ENCODE measurements at regions not wholly inside any gene's neighbourhood (a gene's known extent, or its start where the extent isn't known, plus 50 kb on each side); places are given as distances from the start of the nearest gene placed in this dataset.
A peak's percentile ranks its signal among the peaks of the same experiment; 100 is the strongest.

- DNase-seq (ENCODE audit: low read depth) = no peak
Observed at GRCh38 chrX:39144323-39144722, 343.1 kb downstream of the MID1IP1 start.

GRCh38 chrX:39144956-39145355 is 343.7 kb downstream of the MID1IP1 start:
- DNase-seq (ENCODE audit: low read depth) = no peak

GRCh38 chrX:39145859-39146258 is 344.6 kb downstream of the MID1IP1 start:
- no peak for DNase-seq (ENCODE audit: low read depth)

GRCh38 chrX:39149761-39150160 is 348.5 kb downstream of the MID1IP1 start:
- peak; percentile 48 for DNase-seq (ENCODE audit: low read depth)

DNA sequence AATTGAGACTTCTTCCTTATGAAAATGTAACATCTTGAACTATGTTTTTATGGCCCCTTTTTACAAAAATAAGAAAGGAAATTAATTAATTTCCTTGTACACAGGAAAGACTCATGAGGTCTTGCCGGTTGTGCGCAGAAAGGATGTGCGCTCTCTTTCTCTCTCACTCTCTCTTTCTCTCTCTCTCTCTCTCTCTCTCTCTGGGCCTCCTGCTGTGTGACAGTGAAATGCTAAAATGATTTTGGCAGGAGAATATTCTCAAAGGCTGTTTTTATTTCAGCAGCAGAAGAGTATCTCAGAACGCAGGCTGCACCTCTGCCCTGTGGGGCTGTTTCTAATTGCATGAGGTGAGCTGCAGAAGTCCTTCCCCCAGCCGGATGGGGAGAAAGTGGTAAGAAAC is 349.0 kb downstream of the MID1IP1 start:
- no peak for DNase-seq (ENCODE audit: low read depth)

GRCh38 chrX:39150621-39151020 is 349.4 kb downstream of the MID1IP1 start:
- DNase-seq (ENCODE audit: low read depth) = no peak

- peak; percentile 32 for DNase-seq (ENCODE audit: low read depth)
Observed at GRCh38 chrX:39152106-39152649, 350.9 kb downstream of the MID1IP1 start.

GRCh38 chrX:39156051-39156450 is 354.8 kb downstream of the MID1IP1 start:
- no peak for DNase-seq (ENCODE audit: low read depth)

- no peak for DNase-seq (ENCODE audit: low read depth)
Observed at GRCh38 chrX:39157006-39157405, 355.7 kb downstream of the MID1IP1 start.

DNA sequence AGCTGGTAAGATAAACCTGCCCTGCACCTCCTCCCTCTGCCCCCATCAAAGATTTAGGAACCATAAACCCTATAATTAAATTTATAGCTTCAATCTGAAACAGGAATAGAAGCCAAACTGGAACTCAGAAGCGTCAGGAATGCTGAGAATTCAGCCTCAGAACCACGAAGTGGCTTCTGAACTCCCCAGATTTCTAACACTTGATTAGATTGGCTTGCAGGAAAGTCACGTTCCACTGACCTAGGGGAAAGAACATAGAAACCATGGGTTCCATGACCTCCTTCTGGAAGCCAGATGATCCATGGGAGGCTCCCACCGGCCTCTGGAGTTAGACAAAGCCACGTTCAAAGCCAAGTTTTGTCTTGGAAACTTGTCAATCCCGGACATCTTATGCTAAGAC is 356.5 kb downstream of the MID1IP1 start:
- peak; percentile 44 for DNase-seq (ENCODE audit: low read depth)

GRCh38 chrX:39158801-39159657 is 357.8 kb downstream of the MID1IP1 start:
- peak; percentile 90 for DNase-seq (ENCODE audit: low read depth)

DNA sequence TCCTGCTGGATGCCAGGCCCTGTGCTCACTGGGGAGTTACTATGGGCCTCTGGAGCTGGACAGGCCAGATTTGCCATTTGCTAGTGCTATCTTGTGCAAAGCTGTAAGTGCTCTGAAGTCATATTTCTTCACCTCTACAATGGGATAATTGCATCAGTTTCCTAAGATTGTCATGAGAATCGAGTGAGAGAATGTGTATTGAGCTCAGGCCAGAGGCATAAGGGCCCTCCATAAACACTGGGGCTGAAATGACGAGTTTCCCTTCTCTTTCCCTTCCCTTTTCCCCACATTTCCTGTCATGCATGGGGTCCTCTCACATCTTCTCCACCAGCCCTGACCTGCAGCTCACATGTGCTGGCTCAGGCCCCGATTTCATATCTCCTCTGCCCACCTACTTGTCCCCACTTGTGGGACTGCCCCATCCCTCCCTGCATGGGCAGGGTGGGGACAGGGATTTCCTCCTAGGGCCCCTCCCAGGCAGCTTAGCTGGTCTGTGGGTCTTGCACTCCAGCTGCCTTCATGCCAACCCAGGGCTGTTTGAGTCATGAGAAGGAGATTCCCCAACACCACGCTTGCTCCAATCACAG is 358.8 kb downstream of the MID1IP1 start:
- DNase-seq (ENCODE audit: low read depth) = peak; percentile 41

- DNase-seq (ENCODE audit: low read depth) = no peak
Observed at GRCh38 chrX:39161611-39162255, 360.5 kb downstream of the MID1IP1 start.

DNA sequence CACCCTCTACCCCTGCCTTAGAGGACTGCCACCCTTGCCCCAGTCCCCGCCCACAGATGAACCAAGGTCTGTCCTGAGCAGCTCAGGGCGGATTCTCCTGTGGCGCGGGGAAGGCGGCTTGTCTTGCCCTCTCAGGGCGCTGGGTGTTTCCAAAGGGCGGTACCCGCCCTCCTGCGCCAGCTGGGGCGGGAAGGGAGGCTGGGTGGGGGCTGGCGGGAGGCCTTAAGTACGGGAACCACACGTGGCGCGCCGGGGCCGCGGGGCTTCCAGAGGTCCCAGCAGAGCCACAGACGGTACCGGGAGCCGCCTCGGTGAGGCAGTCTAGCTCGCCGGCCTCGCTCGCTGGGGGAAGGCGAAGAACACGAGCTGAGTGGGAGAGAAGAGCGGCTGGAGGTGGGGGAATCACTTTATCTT is 361.1 kb downstream of the MID1IP1 start:
- no peak for DNase-seq (ENCODE audit: low read depth)

- no peak for DNase-seq (ENCODE audit: low read depth)
Observed at GRCh38 chrX:39163581-39164126, 362.4 kb downstream of the MID1IP1 start.

DNA sequence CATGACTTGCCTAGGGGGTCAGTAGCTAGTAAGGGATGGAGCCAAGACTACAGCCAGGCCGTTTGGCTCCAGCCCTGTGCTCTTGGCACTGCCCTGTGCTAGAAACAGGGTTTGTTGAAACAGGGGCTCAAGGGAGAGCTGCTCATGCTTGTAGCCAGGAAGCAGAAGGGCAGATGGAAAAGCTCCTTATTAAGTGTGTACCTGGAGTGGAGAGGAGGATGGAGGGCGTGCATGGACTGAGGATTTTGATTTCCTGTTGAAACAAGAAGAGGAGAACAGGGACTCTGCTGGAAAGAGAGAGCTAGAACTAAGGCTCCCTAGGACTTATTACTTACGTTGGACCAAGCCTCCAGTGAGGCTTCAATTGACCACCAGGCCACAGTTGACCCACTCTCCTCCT is 363.0 kb downstream of the MID1IP1 start:
- no peak for DNase-seq (ENCODE audit: low read depth)

- no peak for DNase-seq (ENCODE audit: low read depth)
Observed at GRCh38 chrX:39165185-39165584, 363.9 kb downstream of the MID1IP1 start.

GRCh38 chrX:39165773-39166172 is 364.5 kb downstream of the MID1IP1 start:
- no peak for DNase-seq (ENCODE audit: low read depth)

DNA sequence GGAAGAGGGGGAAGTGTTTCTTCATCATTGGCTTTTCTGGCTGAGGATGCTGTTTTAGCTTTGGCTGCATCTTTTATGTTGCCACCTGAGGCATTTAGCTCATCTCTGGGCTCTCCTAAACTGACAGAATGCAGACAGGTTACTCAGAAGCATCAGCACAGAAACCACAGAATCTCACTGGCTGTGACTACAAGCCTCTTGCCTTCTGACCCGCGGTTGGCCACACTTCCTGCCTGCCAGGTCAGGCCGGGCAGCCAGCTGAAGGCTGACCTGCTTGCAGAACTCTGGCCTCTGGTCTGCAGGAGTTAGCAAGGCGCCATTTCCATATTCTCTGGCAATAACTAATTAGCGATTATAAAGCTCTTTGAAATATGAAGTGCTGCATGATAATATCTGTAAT is 366.5 kb downstream of the MID1IP1 start:
- no peak for DNase-seq (ENCODE audit: low read depth)

DNA sequence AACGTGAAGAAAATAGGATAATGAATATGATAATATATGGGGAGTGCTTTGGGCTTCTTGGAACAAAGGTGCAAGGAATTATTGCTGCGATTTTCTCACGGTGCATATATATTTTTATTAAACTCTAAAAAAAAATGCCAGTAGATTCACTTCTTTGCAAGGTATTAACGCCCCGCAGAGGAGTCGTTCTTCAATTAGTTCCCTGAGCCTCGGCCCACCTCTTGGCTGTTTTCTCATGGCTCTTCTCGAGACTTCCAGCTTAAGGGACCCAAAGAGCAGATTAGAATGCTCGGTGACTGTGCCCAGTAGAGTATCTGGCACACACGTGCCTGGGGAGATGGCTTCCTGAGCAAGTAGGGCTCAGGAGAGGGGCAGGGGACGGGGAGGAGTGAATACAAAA is 367.4 kb downstream of the MID1IP1 start:
- no peak for DNase-seq (ENCODE audit: low read depth)

DNA sequence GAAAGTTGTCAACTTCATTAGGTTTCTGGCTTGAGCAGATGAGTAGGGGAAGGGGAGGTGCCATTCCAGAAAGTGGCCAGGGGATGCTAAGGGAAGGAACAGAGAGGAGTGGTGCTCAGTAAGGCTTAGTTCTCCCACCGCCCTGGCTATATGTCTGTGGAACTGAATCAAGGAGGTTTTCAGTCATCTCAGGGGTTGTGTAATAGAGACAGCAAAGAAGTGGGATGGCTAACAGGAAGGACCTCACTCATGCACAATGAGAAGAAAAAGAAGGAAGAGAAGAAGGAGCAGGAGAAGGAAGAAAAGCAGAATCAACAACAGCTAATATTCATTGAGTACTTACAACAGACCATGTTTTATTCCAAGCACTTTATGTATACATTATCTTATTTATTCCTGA is 368.7 kb downstream of the MID1IP1 start:
- DNase-seq (ENCODE audit: low read depth) = no peak

- no peak for DNase-seq (ENCODE audit: low read depth)
Observed at GRCh38 chrX:39170464-39170863, 369.2 kb downstream of the MID1IP1 start.
